Large intestine (tissue), 3 donors: ENCODE measurements at regions not wholly inside any gene's neighbourhood (a gene's known extent, or its start where the extent isn't known, plus 50 kb on each side); places are given as distances from the start of the nearest gene placed in this dataset.
"Not testable (repeated sequence)": the region's sequence is repeated elsewhere in the genome, so short reads cannot be mapped to it uniquely, and the experiment has no call there.

Experiments
- DNase-seq, 2 donors: peaks; one replicate each; pipeline versions ENCODE4 v3.0.0 to v3.0.0-alpha.2; 2013
- H3K27ac ChIP-seq: one replicate; pipeline ENCODE4 v1.5.1; 2013; ENCODE audit warnings: low read length
- H3K27me3 ChIP-seq: 2 replicates; pipeline ENCODE4 v1.6.1; 2013; ENCODE audit warnings: low read length; ENCODE audit not compliant: control insufficient read depth, insufficient read depth
- H3K36me3 ChIP-seq: 2 replicates; pipeline ENCODE4 v1.6.1; 2013; ENCODE audit warnings: low read length; ENCODE audit not compliant: control insufficient read depth, insufficient read depth
- H3K4me1 ChIP-seq: one replicate; pipeline ENCODE4 v1.6.1; 2013; ENCODE audit warnings: low read length; ENCODE audit not compliant: control insufficient read depth, insufficient read depth
- H3K4me3 ChIP-seq: one replicate; pipeline ENCODE4 v1.5.1; 2013; ENCODE audit warnings: low read length
- H3K9me3 ChIP-seq: one replicate; pipeline ENCODE4 v1.6.1; 2013; ENCODE audit warnings: mild to moderate bottlenecking, low read depth, low read length, moderate library complexity; ENCODE audit not compliant: control insufficient read depth
- WGBS: methylation state at CpG from one replicate; pipeline ENCODE4 v1.1.5; 2013; ENCODE audit warnings: low lambda C conversion rate; ENCODE audit not compliant: insufficient coverage; 5-methylcytosine and 5-hydroxymethylcytosine counted together

GRCh38 chr6:78526432-78526831 lies 340.9 kb upstream of the IRAK1BP1 start:
- H3K36me3 ChIP-seq = no peaks in the 10 kb centered on the region
- H3K4me3 ChIP-seq = no peak overlapping the region
- no peak for DNase-seq
- no CpG with 5 or more reads among the region's 3 CpGs for WGBS
- H3K27me3 ChIP-seq = no peaks in the 10 kb centered on the region
- H3K27ac ChIP-seq = no peak overlapping the region
- H3K4me1 ChIP-seq = no peaks in the 10 kb centered on the region
- H3K9me3 ChIP-seq = no peaks in the 10 kb centered on the region

DNA sequence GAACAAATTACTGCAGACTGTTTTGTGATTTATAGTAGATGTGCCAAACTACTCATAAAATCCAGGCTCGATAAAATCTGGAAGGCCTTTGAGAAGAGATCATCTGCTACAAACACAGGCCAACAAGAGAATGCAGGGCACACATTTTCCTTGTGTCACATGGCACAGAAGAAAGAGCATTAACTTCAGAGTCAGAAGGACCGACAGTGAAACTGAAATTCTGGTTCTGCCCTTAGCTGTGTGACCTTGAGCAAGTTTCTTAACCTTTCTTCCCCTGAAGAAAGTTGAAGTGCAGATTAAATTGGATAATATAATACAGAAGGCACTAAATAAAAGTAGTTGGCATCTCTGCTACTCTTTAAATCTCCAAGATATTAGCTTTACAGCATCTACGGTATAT lies 338.4 kb upstream of the IRAK1BP1 start:
- H3K4me1 ChIP-seq = no peaks in the 10 kb centered on the region
- H3K4me3 ChIP-seq = no peak overlapping the region
- H3K27ac ChIP-seq = no peak overlapping the region
- H3K27me3 ChIP-seq = no peaks in the 10 kb centered on the region
- H3K9me3 ChIP-seq = no peaks in the 10 kb centered on the region
- H3K36me3 ChIP-seq = no peaks in the 10 kb centered on the region
- no peak for DNase-seq
- WGBS = 92% methylated on average over 2 of the region's 3 CpGs

DNA sequence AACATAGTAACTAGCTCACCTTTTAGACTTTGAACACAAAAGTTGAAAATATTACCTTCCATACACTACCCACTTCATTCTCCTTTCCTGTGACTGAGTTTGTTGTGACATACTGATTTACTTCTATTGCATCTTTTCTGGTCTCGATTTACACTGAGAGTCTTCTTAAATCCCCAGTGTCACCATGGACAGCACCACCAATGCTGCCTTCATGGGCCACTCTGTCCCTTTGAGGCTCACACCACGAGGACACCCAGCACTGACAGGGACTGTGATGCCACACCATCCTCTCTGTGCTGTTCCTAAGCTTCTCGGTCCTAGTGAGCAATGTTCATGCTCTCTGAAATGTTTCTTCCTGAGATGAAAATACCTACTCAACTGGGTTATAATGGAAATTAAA lies 337.1 kb upstream of the IRAK1BP1 start:
- no CpG with 5 or more reads among the region's 3 CpGs for WGBS
- Histone ChIP-seq H3K36me3 (no peaks in the 10 kb centered on the region), H3K27ac (no peak overlapping the region), H3K4me3 (no peak overlapping the region), H3K9me3 (no peaks in the 10 kb centered on the region), H3K27me3 (no peaks in the 10 kb centered on the region), H3K4me1 (no peaks in the 10 kb centered on the region)
- no peak for DNase-seq

- H3K27me3 ChIP-seq = no peaks in the 10 kb centered on the region
- DNase-seq = no peak
- H3K27ac ChIP-seq = no peak overlapping the region
- no CpG with 5 or more reads among the region's 3 CpGs for WGBS
- no peaks in the 10 kb centered on the region for H3K9me3 ChIP-seq
- no peaks in the 10 kb centered on the region for H3K4me1 ChIP-seq
- H3K36me3 ChIP-seq = no peaks in the 10 kb centered on the region
- H3K4me3 ChIP-seq = no peak overlapping the region
These were observed 333.9 kb upstream of the IRAK1BP1 start for GRCh38 chr6:78533426-78533825.

DNA sequence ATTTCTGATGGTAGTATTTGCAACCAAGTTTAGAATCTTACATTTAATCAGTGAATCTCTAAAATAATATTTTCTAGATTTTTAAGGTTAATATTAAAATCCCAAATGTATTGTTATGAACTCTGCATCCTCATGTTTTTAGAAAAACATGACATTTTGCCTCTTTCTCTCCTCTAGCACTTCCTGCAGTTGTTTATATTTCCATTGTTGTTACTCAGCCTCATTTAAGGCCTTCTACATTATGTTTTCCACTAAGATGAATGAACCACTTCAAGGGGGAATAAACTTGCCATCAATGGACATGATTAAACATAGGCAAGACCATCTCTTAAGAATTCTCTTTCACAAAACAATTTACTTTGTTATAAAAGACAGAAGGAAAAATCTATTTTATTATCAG lies 333.5 kb upstream of the IRAK1BP1 start:
- no peak for DNase-seq
- no peaks in the 10 kb centered on the region for H3K9me3 ChIP-seq
- no peaks in the 10 kb centered on the region for H3K36me3 ChIP-seq
- no peak overlapping the region for H3K27ac ChIP-seq
- no peaks in the 10 kb centered on the region for H3K27me3 ChIP-seq
- H3K4me3 ChIP-seq = no peak overlapping the region
- no peaks in the 10 kb centered on the region for H3K4me1 ChIP-seq

DNA sequence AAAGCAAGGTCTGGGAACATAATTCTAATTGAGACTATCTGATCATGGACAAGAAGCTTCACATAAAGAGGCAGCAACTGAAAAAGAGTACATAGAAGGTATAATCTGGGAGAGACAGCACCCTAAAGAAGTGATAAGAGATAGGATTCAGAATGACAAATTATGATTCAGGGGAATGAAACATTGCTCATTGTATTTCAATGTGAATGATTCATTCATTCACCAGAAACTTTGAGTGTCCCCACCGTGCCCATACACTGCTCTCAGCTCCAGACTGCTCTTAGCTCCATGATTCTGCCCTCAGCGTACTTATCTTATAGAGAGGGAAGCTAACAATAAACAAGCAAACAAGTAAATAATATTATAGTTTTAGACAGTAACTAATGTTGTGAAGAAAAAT lies 329.3 kb upstream of the IRAK1BP1 start:
- Histone ChIP-seq H3K9me3 (no peaks in the 10 kb centered on the region), H3K4me3 (no peak overlapping the region), H3K27me3 (no peaks in the 10 kb centered on the region), H3K27ac (no peak overlapping the region), H3K4me1 (no peaks in the 10 kb centered on the region), H3K36me3 (no peaks in the 10 kb centered on the region)
- DNase-seq = no peak
- no CpG with 5 or more reads among the region's 2 CpGs for WGBS

DNA sequence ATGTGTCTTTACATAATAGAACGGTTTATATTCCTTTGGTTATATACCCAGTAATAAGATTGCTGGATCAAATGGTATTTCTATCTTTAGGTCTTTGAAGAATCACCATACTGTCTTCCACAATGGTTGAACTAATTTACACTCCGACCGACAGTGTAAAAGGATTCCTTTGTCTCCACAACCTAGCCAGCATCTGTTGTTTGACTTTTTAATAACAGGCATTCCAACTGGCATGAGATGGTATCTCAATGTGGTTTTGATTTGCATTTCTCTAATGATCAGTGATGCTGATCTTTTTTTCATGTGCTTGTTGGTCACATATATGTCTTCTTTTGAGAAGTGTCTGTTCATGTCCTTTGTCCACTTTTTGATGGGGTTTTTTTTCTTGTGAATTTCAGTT lies 319.7 kb upstream of the IRAK1BP1 start:
- WGBS = 100% methylated on average over 2 of the region's 3 CpGs
- H3K4me3 ChIP-seq, H3K4me1 ChIP-seq, H3K27me3 ChIP-seq, H3K9me3 ChIP-seq, H3K27ac ChIP-seq, DNase-seq, H3K36me3 ChIP-seq: not testable (repeated sequence)

GRCh38 chr6:78551361-78551760 lies 316.0 kb upstream of the IRAK1BP1 start:
- H3K9me3 ChIP-seq = peaks cover 3% of the 10 kb centered on the region
- H3K4me3 ChIP-seq = no peak overlapping the region
- H3K4me1 ChIP-seq = no peaks in the 10 kb centered on the region
- no peaks in the 10 kb centered on the region for H3K27me3 ChIP-seq
- WGBS = 90% methylated on average over 2 of the region's 2 CpGs
- H3K27ac ChIP-seq = no peak overlapping the region
- no peak for DNase-seq
- no peaks in the 10 kb centered on the region for H3K36me3 ChIP-seq

DNA sequence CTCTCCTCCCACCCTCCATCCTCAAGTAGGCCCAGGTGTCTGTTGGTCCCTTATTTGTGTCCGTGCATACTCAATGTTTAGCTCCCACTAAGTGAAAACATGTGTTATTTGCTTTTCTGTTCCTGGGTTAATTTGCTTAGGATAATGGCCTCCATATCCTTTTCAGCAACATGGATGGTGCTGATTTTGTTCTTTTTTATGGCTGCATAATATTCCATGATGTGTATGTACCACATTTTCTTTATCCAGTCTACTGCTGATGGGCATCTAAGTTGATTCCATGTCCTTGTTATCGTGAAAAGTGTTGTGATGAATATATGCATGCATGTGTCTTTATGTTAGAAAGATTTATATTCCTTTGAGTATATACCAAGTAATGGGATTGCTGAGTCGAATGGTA lies 314.9 kb upstream of the IRAK1BP1 start:
- Histone ChIP-seq H3K27ac (no peak overlapping the region), H3K4me1 (no peaks in the 10 kb centered on the region), H3K4me3 (no peak overlapping the region), H3K9me3 (peaks cover 4% of the 10 kb centered on the region), H3K36me3 (no peaks in the 10 kb centered on the region), H3K27me3 (no peaks in the 10 kb centered on the region)
- WGBS = 83% methylated on average over 1 of the region's 3 CpGs
- DNase-seq = no peak

GRCh38 chr6:78554341-78554740 lies 313.0 kb upstream of the IRAK1BP1 start:
- no peak for DNase-seq
- peaks cover 4% of the 10 kb centered on the region for H3K9me3 ChIP-seq
- H3K4me3 ChIP-seq = no peak overlapping the region
- no peaks in the 10 kb centered on the region for H3K27me3 ChIP-seq
- no peaks in the 10 kb centered on the region for H3K4me1 ChIP-seq
- no peaks in the 10 kb centered on the region for H3K36me3 ChIP-seq
- H3K27ac ChIP-seq = no peak overlapping the region
- WGBS = 100% methylated on average over 1 of the region's 2 CpGs

DNA sequence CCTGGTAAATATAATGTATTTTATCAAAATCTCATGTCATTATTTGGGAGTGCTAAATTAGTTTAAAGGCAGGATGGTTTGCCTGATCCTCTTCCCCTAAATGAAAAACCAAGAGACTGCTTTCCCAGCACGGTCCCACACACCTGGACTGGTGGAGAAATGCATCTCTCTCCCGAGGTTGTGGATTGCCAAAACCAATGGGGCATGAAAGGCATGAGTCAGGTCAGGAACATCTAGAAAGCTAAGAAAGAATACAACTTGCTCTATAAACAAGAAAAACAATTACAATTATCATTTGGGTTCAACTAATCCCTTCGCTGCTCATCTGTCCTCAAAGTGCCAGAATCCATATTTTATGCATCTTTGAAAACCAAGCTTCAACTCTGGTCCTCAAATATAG lies 308.3 kb upstream of the IRAK1BP1 start:
- DNase-seq = no peak
- no peaks in the 10 kb centered on the region for H3K27me3 ChIP-seq
- H3K4me3 ChIP-seq = no peak overlapping the region
- no CpG with 5 or more reads among the region's 3 CpGs for WGBS
- H3K4me1 ChIP-seq = no peaks in the 10 kb centered on the region
- H3K36me3 ChIP-seq = no peaks in the 10 kb centered on the region
- peaks cover 4% of the 10 kb centered on the region for H3K9me3 ChIP-seq
- no peak overlapping the region for H3K27ac ChIP-seq
